ENCODE measurements at regions not wholly inside any gene's neighbourhood (a gene's known extent, or its start where the extent isn't known, plus 50 kb on each side); places are given as distances from the start of the nearest gene placed in this dataset.

- no peak for TF ChIP-seq CTCF (IDR thresholded peaks at IDR 0.05)
- TF ChIP-seq POLR2A (IDR thresholded peaks at IDR 0.05), result no peak
Measured at GRCh38 chr14:82385048-82385447, 851.4 kb upstream of the SEL1L start.
